ENCODE measurements at regions not wholly inside any gene's neighbourhood (a gene's known extent, or its start where the extent isn't known, plus 50 kb on each side); places are given as distances from the start of the nearest gene placed in this dataset.
"Not testable (repeated sequence)": the region's sequence is repeated elsewhere in the genome, so short reads cannot be mapped to it uniquely, and the experiment has no call there.

- no peak for DNase-seq
Measured at GRCh38 chr2:200102971-200103370, 147.6 kb downstream of the MAIP1 start.

GRCh38 chr2:200104015-200104414, 148.6 kb downstream of the MAIP1 start:
- no peak for DNase-seq

GRCh38 chr2:200107514-200108217, 152.3 kb downstream of the MAIP1 start:
- DNase-seq: no peak

GRCh38 chr2:200109421-200109820, 154.0 kb downstream of the MAIP1 start:
- no peak for DNase-seq

GRCh38 chr2:200110381-200110780, 155.0 kb downstream of the MAIP1 start:
- no peak for DNase-seq

- not testable (repeated sequence) for DNase-seq
Measured at GRCh38 chr2:200113016-200113799, 157.8 kb downstream of the MAIP1 start.

GRCh38 chr2:200119236-200119635, 163.9 kb downstream of the MAIP1 start:
- no peak for DNase-seq

GRCh38 chr2:200121931-200122330, 166.5 kb downstream of the MAIP1 start:
- no peak for DNase-seq

- DNase-seq: no peak
Measured at GRCh38 chr2:200122683-200123082, 167.3 kb downstream of the MAIP1 start.

GRCh38 chr2:200124665-200125368, 169.4 kb downstream of the MAIP1 start:
- DNase-seq: not testable (repeated sequence)

- DNase-seq: no peak
Measured at GRCh38 chr2:200125444-200126284, 170.3 kb downstream of the MAIP1 start.

GRCh38 chr2:200126285-200126670, 170.9 kb downstream of the MAIP1 start:
- DNase-seq: not testable (repeated sequence)

- DNase-seq: not testable (repeated sequence)
Measured at GRCh38 chr2:200126680-200127079, 171.3 kb downstream of the MAIP1 start.

- DNase-seq: no peak
Measured at GRCh38 chr2:200127848-200128247, 172.5 kb downstream of the MAIP1 start.

GRCh38 chr2:200128296-200128695, 172.9 kb downstream of the MAIP1 start:
- no peak for DNase-seq

- no peak for DNase-seq
Measured at GRCh38 chr2:200129721-200130462, 174.5 kb downstream of the MAIP1 start.

GRCh38 chr2:200130762-200131166, 175.4 kb downstream of the MAIP1 start:
- no peak for DNase-seq

- DNase-seq: no peak
Measured at GRCh38 chr2:200131307-200131706, 175.2 kb upstream of the SPATS2L start.

GRCh38 chr2:200135082-200135481, 171.4 kb upstream of the SPATS2L start:
- no peak for DNase-seq

- DNase-seq: no peak
Measured at GRCh38 chr2:200136655-200137054, 169.8 kb upstream of the SPATS2L start.

GRCh38 chr2:200137271-200137670, 169.2 kb upstream of the SPATS2L start:
- DNase-seq: no peak

- no peak for DNase-seq
Measured at GRCh38 chr2:200137691-200138090, 168.8 kb upstream of the SPATS2L start.
